ENCODE measurements at regions not wholly inside any gene's neighbourhood (a gene's known extent, or its start where the extent isn't known, plus 50 kb on each side); places are given as distances from the start of the nearest gene placed in this dataset.

GRCh38 chr18:72155327-72155726, 388.8 kb downstream of the CBLN2 start:
- no peak overlapping the region for H3K4me3 ChIP-seq (ENCODE audit: low read depth, poor library complexity, severe bottlenecking)
- WGBS, 2 donors = 30 to 41% methylated on average over 5 of the region's 5 CpGs
- DNase-seq (ENCODE audit: low spot score in 2 of 2) = no peak
- intact Hi-C loops (cut with DNase I; ENCODE audit: low total_unique reads) = no loop called here
- TF ChIP-seq POLR2A (IDR thresholded peaks at IDR 0.05) = no peak
- no peak for TF ChIP-seq CTCF (IDR thresholded peaks at IDR 0.05)

GRCh38 chr18:72154926-72155325, 389.2 kb downstream of the CBLN2 start:
- intact Hi-C loops (cut with DNase I; ENCODE audit: low total_unique reads) = no loop called here
- DNase-seq (ENCODE audit: low spot score in 2 of 2) = no peak
- H3K4me3 ChIP-seq (ENCODE audit: low read depth, poor library complexity, severe bottlenecking) = no peak overlapping the region
- no peak for TF ChIP-seq CTCF (IDR thresholded peaks at IDR 0.05)
- no peak for TF ChIP-seq POLR2A (IDR thresholded peaks at IDR 0.05)
- WGBS, 2 donors = 51 to 55% methylated on average over 2 of the region's 2 CpGs

GRCh38 chr18:72152935-72153334, 391.2 kb downstream of the CBLN2 start:
- TF ChIP-seq CTCF (IDR thresholded peaks at IDR 0.05) (no peak), POLR2A (IDR thresholded peaks at IDR 0.05) (no peak)
- no peak overlapping the region for H3K4me3 ChIP-seq (ENCODE audit: low read depth, poor library complexity, severe bottlenecking)
- intact Hi-C loops (cut with DNase I; ENCODE audit: low total_unique reads) = no loop called here
- 92 to 95% methylated on average over 6 of the region's 6 CpGs for WGBS, 2 donors
- no peak for DNase-seq (ENCODE audit: low spot score in 2 of 2)

- H3K4me3 ChIP-seq (ENCODE audit: low read depth, poor library complexity, severe bottlenecking) = no peak overlapping the region
- WGBS, 2 donors = 87 to 89% methylated on average over 3 of the region's 3 CpGs
- DNase-seq (ENCODE audit: low spot score in 2 of 2) = no peak
- no peak for TF ChIP-seq POLR2A (IDR thresholded peaks at IDR 0.05)
- TF ChIP-seq CTCF (IDR thresholded peaks at IDR 0.05) = no peak
- intact Hi-C loops (cut with DNase I; ENCODE audit: low total_unique reads) = no loop called here
Measured at GRCh38 chr18:72147830-72148229, 396.3 kb downstream of the CBLN2 start.

- H3K4me3 ChIP-seq (ENCODE audit: low read depth, poor library complexity, severe bottlenecking) = no peak overlapping the region
- TF ChIP-seq CTCF (IDR thresholded peaks at IDR 0.05) (no peak), POLR2A (IDR thresholded peaks at IDR 0.05) (no peak)
- DNase-seq (ENCODE audit: low spot score in 2 of 2) = no peak
- intact Hi-C loops (cut with DNase I; ENCODE audit: low total_unique reads) = no loop called here
- 75 to 84% methylated on average over 8 of the region's 8 CpGs for WGBS, 2 donors
Measured at GRCh38 chr18:72140007-72140406, 404.1 kb downstream of the CBLN2 start.

- WGBS, 2 donors = 43 to 54% methylated on average over 1 of the region's 1 CpG
- no peak for DNase-seq (ENCODE audit: low spot score in 2 of 2)
- intact Hi-C loops (cut with DNase I; ENCODE audit: low total_unique reads) = no loop called here
- TF ChIP-seq POLR2A (IDR thresholded peaks at IDR 0.05) (no peak), CTCF (IDR thresholded peaks at IDR 0.05) (no peak)
- no peak overlapping the region for H3K4me3 ChIP-seq (ENCODE audit: low read depth, poor library complexity, severe bottlenecking)
Measured at GRCh38 chr18:72128649-72129048, 415.5 kb downstream of the CBLN2 start.
